Hepatocyte (in vitro differentiated cells): ENCODE measurements at regions not wholly inside any gene's neighbourhood (a gene's known extent, or its start where the extent isn't known, plus 50 kb on each side); places are given as distances from the start of the nearest gene placed in this dataset.

Experiments used
- DNase-seq: peaks from one replicate; pipeline ENCODE4 v3.0.0-alpha.2; 2016; ENCODE audit warnings: low spot score
- H2AFZ ChIP-seq: fragments of 200-600 bp; sonication (generic); 2 replicates; pipeline ENCODE4 v1.6.0; 2016; ENCODE audit warnings: antibody characterized with exemption, mild to moderate bottlenecking
- H3K27ac ChIP-seq: fragments of 200-600 bp; sonication (generic); 2 replicates; pipeline ENCODE4 v1.5.1; 2016; ENCODE audit warnings: mild to moderate bottlenecking
- H3K27me3 ChIP-seq: fragments of 200-600 bp; sonication (generic); 2 replicates; pipeline ENCODE4 v1.6.1; 2016
- H3K36me3 ChIP-seq: fragments of 200-600 bp; sonication (generic); replicated peaks from 2 replicates; pipeline ENCODE4 v1.5.1; 2016; ENCODE audit warnings: low read depth; ENCODE audit not compliant: insufficient read depth
- H3K4me1 ChIP-seq: fragments of 200-600 bp; sonication (generic); 2 replicates; pipeline ENCODE4 v1.5.1; 2016; ENCODE audit warnings: mild to moderate bottlenecking, moderate library complexity; ENCODE audit not compliant: insufficient read depth
- H3K4me2 ChIP-seq: fragments of 200-600 bp; sonication (generic); 2 replicates; pipeline ENCODE4 v1.6.0; 2016
- H3K4me3 ChIP-seq: fragments of 200-600 bp; sonication (generic); 2 replicates; pipeline ENCODE4 v1.5.1; 2016; ENCODE audit warnings: mild to moderate bottlenecking
- H3K79me2 ChIP-seq: fragments of 200-600 bp; sonication (generic); 2 replicates; pipeline ENCODE4 v1.6.0; 2017; ENCODE audit warnings: mild to moderate bottlenecking
- H3K9me2 ChIP-seq: fragments of 200-600 bp; sonication (generic); replicated peaks from 2 replicates; pipeline ENCODE4 v1.6.0; 2017; ENCODE audit warnings: mild to moderate bottlenecking; ENCODE audit not compliant: insufficient read depth
- H3K9me3 ChIP-seq: fragments of 200-600 bp; sonication (generic); 2 replicates; pipeline ENCODE4 v1.5.1; 2016; ENCODE audit warnings: low read depth, mild to moderate bottlenecking
- H4K20me1 ChIP-seq: fragments of 200-600 bp; sonication (generic); 2 replicates; pipeline ENCODE4 v1.6.0; 2016; ENCODE audit warnings: mild to moderate bottlenecking; ENCODE audit not compliant: insufficient read depth, poor library complexity, severe bottlenecking
- EZH2 ChIP-seq: fragments of 200-600 bp; sonication (generic); IDR thresholded peaks from 2 replicates; pipeline ENCODE4 v1.6.1; 2016; ENCODE audit warnings: antibody characterized with exemption, mild to moderate bottlenecking, borderline replicate concordance
- EZH2phosphoT487 ChIP-seq: fragments of 200-600 bp; sonication (generic); IDR thresholded peaks from one replicate; pipeline ENCODE4 v1.6.1; 2018; ENCODE audit warnings: antibody characterized with exemption, mild to moderate bottlenecking, low read depth, moderate library complexity; ENCODE audit not compliant: unreplicated experiment, severe bottlenecking
- WGBS: methylation state at CpG from one replicate; pipeline ENCODE4 v1.1.6; 2016; ENCODE audit warnings: low lambda C conversion rate; ENCODE audit errors: missing lambda C conversion rate; 5-methylcytosine and 5-hydroxymethylcytosine counted together
- TF ChIP-seq, protein P1 (sequence below): fragments of 200-600 bp; sonication (generic); IDR thresholded peaks from 2 replicates; pipeline ENCODE4 v1.5.1; 2016; ENCODE audit warnings: antibody characterized with exemption, mild to moderate bottlenecking; ENCODE audit not compliant: poor library complexity

DNA sequence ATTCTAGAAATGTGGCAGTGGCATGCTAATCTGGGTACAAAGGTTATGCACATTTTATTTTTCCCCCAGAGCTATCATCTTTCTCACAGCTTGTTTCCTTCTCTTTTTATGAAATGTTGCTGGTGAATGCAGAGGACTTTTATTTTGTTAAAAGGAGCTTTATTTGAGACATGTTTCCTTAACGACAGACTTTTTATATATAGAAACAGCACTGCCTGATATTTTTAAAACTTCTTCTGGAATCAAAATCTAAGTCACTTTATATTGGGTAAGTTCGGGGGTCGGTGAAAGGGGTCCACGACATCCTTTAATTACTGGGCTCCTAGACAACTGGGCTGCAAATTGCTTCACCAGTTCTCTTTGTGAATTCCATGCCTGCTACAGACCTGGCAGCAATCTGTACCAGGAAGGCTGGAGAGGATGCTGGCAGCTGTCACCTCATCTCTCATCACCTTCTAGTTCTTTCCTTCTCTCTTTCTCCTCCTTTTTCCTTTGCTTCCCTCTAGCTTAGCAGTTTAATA lies 464.7 kb downstream of the PDCD6IP start:
- H2AFZ ChIP-seq, result no peak overlapping the region
- no peak overlapping the region for H3K4me3 ChIP-seq
- H3K4me2 ChIP-seq, result no peak overlapping the region
- H4K20me1 ChIP-seq, result no peaks in the 10 kb centered on the region
- peaks cover 34% of the 10 kb centered on the region for H3K4me1 ChIP-seq
- H3K27ac ChIP-seq, result peak overlapping the region; percentile 28
- no peaks in the 10 kb centered on the region for H3K9me2 ChIP-seq
- TF ChIP-seq, protein P1, sequence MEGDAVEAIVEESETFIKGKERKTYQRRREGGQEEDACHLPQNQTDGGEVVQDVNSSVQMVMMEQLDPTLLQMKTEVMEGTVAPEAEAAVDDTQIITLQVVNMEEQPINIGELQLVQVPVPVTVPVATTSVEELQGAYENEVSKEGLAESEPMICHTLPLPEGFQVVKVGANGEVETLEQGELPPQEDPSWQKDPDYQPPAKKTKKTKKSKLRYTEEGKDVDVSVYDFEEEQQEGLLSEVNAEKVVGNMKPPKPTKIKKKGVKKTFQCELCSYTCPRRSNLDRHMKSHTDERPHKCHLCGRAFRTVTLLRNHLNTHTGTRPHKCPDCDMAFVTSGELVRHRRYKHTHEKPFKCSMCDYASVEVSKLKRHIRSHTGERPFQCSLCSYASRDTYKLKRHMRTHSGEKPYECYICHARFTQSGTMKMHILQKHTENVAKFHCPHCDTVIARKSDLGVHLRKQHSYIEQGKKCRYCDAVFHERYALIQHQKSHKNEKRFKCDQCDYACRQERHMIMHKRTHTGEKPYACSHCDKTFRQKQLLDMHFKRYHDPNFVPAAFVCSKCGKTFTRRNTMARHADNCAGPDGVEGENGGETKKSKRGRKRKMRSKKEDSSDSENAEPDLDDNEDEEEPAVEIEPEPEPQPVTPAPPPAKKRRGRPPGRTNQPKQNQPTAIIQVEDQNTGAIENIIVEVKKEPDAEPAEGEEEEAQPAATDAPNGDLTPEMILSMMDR, result no peak
- TF ChIP-seq EZH2phosphoT487, result no peak
- no peak for TF ChIP-seq EZH2
- no peaks in the 10 kb centered on the region for H3K9me3 ChIP-seq
- no peaks in the 10 kb centered on the region for H3K27me3 ChIP-seq
- no peaks in the 10 kb centered on the region for H3K36me3 ChIP-seq
- 57% methylated on average over 4 of the region's 4 CpGs for WGBS
- H3K79me2 ChIP-seq, result no peaks in the 10 kb centered on the region
- DNase-seq, result no peak

GRCh38 chr3:34264337-34265041 lies 466.1 kb downstream of the PDCD6IP start:
- H3K36me3 ChIP-seq, result no peaks in the 10 kb centered on the region
- no peak for DNase-seq
- no peaks in the 10 kb centered on the region for H3K27me3 ChIP-seq
- H3K27ac ChIP-seq, result no peak overlapping the region
- no peaks in the 10 kb centered on the region for H3K9me3 ChIP-seq
- H3K4me2 ChIP-seq, result no peak overlapping the region
- WGBS, result 95% methylated on average over 5 of the region's 5 CpGs
- H3K9me2 ChIP-seq, result no peaks in the 10 kb centered on the region
- H3K4me3 ChIP-seq, result no peak overlapping the region
- no peaks in the 10 kb centered on the region for H3K79me2 ChIP-seq
- H2AFZ ChIP-seq, result no peak overlapping the region
- H4K20me1 ChIP-seq, result no peaks in the 10 kb centered on the region
- TF ChIP-seq, protein P1, result no peak
- TF ChIP-seq EZH2phosphoT487 (no peak), EZH2 (no peak)
- H3K4me1 ChIP-seq, result peaks cover 34% of the 10 kb centered on the region

GRCh38 chr3:34267088-34267487 lies 468.7 kb downstream of the PDCD6IP start:
- H3K4me2 ChIP-seq, result no peak overlapping the region
- no peaks in the 10 kb centered on the region for H3K36me3 ChIP-seq
- no peak overlapping the region for H3K27ac ChIP-seq
- H3K27me3 ChIP-seq, result no peaks in the 10 kb centered on the region
- H3K4me1 ChIP-seq, result peaks cover 25% of the 10 kb centered on the region
- H3K9me3 ChIP-seq, result no peaks in the 10 kb centered on the region
- no peak overlapping the region for H2AFZ ChIP-seq
- no peak overlapping the region for H3K4me3 ChIP-seq
- no peaks in the 10 kb centered on the region for H4K20me1 ChIP-seq
- no peak for DNase-seq
- H3K9me2 ChIP-seq, result no peaks in the 10 kb centered on the region
- no peak for TF ChIP-seq EZH2phosphoT487
- no peaks in the 10 kb centered on the region for H3K79me2 ChIP-seq

DNA sequence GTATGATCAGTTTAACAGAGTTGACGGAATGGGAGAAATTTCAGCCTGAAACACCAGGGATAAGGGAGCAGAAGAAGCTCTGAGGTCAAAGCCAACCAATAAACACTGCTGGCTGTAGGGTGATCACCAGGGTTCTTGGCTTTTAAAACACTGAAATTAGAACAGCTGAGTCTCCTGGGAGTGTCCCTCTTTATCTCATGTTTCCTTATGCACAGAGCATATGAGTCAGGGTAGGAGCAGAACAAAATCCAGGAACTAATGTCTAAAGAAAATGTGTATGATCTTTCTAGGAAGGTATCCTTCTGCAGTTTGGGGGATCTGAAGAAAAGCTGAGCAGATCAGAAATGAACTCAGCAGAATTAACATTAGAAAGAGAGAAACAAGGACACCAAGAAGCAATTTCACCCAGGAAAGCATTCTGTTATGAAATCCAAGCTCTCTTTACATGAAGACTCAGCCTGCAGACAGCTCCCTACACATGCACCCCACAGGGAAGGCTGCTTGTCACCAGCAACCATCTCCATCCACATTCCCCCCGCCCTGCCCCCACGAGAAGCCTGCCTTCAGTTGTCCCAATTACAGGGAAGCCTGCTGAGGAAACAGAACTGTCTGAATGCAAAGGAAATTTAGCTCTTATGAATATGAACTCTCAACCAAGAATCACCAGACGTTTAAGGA lies 469.7 kb downstream of the PDCD6IP start:
- 85% methylated on average over 4 of the region's 4 CpGs for WGBS

More for the DNA sequence above, 469.7 kb downstream of the PDCD6IP start:
- Histone ChIP-seq H3K9me3 (no peaks in the 10 kb centered on the region), H4K20me1 (no peaks in the 10 kb centered on the region), H3K36me3 (no peaks in the 10 kb centered on the region), H3K79me2 (no peaks in the 10 kb centered on the region), H3K27ac (peak overlapping the region; percentile 50), H3K27me3 (no peaks in the 10 kb centered on the region), H3K4me3 (no peak overlapping the region), H3K4me1 (peaks cover 17% of the 10 kb centered on the region), H3K4me2 (peak overlapping the region; percentile 9), H2AFZ (no peak overlapping the region), H3K9me2 (no peaks in the 10 kb centered on the region)
- peak; percentile 26 for DNase-seq
- TF ChIP-seq, protein P1, result no peak
- no peak for TF ChIP-seq EZH2phosphoT487
- no peak for TF ChIP-seq EZH2
